ENCODE measurements at regions not wholly inside any gene's neighbourhood (a gene's known extent, or its start where the extent isn't known, plus 50 kb on each side); places are given as distances from the start of the nearest gene placed in this dataset.

GRCh38 chr20:6595704-6596103 lies 171.8 kb upstream of the BMP2 start:
- H3K4me3 ChIP-seq (ENCODE audit: low read length), result no peak overlapping the region
- H3K9me3 ChIP-seq (ENCODE audit: low read length), result no peaks in the 10 kb centered on the region
- no peak overlapping the region for H3K9ac ChIP-seq (ENCODE audit: low read length)
- H3K4me2 ChIP-seq (ENCODE audit: low read length), result no peak overlapping the region
- no peaks in the 10 kb centered on the region for H4K20me1 ChIP-seq (ENCODE audit: insufficient read depth)
- no peaks in the 10 kb centered on the region for H3K36me3 ChIP-seq (ENCODE audit: insufficient read depth, low read length)
- no peaks in the 10 kb centered on the region for H3K79me2 ChIP-seq (replicated peaks; ENCODE audit: insufficient read depth, low read length)
- no peak overlapping the region for H2AFZ ChIP-seq (ENCODE audit: low read depth, low read length)
- H3F3A ChIP-seq (ENCODE audit: insufficient read depth, low read length, poor library complexity, severe bottlenecking), result no peaks in the 10 kb centered on the region
- TF ChIP-seq MXI1 (conservative IDR thresholded peaks at IDR 0.05; ENCODE audit: poor library complexity, severe bottlenecking), result no peak
- no peak for TF ChIP-seq EZH2 (IDR thresholded peaks at IDR 0.05; ENCODE audit: borderline replicate concordance, insufficient read depth, low read length, poor library complexity, severe bottlenecking)
- no peak for TF ChIP-seq TAF1 (IDR thresholded peaks at IDR 0.05; ENCODE audit: low read depth)
- no peak for TF ChIP-seq RAD21 (conservative IDR thresholded peaks at IDR 0.05)
- no peak for TF ChIP-seq POLR2AphosphoS5 (IDR thresholded peaks at IDR 0.05)
- TF ChIP-seq CTCF (IDR thresholded peaks at IDR 0.05; ENCODE audit: poor library complexity, severe bottlenecking), result no peak
- no peak for TF ChIP-seq SMC3 (conservative IDR thresholded peaks at IDR 0.05; ENCODE audit: poor library complexity)
- TF ChIP-seq EP300 (conservative IDR thresholded peaks at IDR 0.05; ENCODE audit: poor library complexity, severe bottlenecking), result no peak
- TF ChIP-seq REST (IDR thresholded peaks at IDR 0.05; ENCODE audit: borderline replicate concordance), result no peak
- H3K9me2 ChIP-seq (ENCODE audit: insufficient read depth, low read length), result no peaks in the 10 kb centered on the region
- no peak overlapping the region for H3K27ac ChIP-seq (ENCODE audit: low read length)
- no peaks in the 10 kb centered on the region for H3K27me3 ChIP-seq (ENCODE audit: insufficient read depth, low read depth, low read length)

- no peak overlapping the region for H3K4me3 ChIP-seq (ENCODE audit: low read length)
- H3F3A ChIP-seq (ENCODE audit: insufficient read depth, low read length, poor library complexity, severe bottlenecking), result no peaks in the 10 kb centered on the region
- H2AFZ ChIP-seq (ENCODE audit: low read depth, low read length), result no peak overlapping the region
- H4K20me1 ChIP-seq (ENCODE audit: insufficient read depth), result no peaks in the 10 kb centered on the region
- H3K9me3 ChIP-seq (ENCODE audit: low read length), result no peaks in the 10 kb centered on the region
- H3K9ac ChIP-seq (ENCODE audit: low read length), result no peak overlapping the region
- H3K4me2 ChIP-seq (ENCODE audit: low read length), result no peak overlapping the region
- TF ChIP-seq SMC3 (conservative IDR thresholded peaks at IDR 0.05; ENCODE audit: poor library complexity) (no peak), MXI1 (conservative IDR thresholded peaks at IDR 0.05; ENCODE audit: poor library complexity, severe bottlenecking) (no peak), RAD21 (conservative IDR thresholded peaks at IDR 0.05) (no peak), TAF1 (IDR thresholded peaks at IDR 0.05; ENCODE audit: low read depth) (no peak), EP300 (conservative IDR thresholded peaks at IDR 0.05; ENCODE audit: poor library complexity, severe bottlenecking) (no peak), REST (IDR thresholded peaks at IDR 0.05; ENCODE audit: borderline replicate concordance) (no peak), CTCF (IDR thresholded peaks at IDR 0.05; ENCODE audit: poor library complexity, severe bottlenecking) (no peak), EZH2 (IDR thresholded peaks at IDR 0.05; ENCODE audit: borderline replicate concordance, insufficient read depth, low read length, poor library complexity, severe bottlenecking) (no peak), POLR2AphosphoS5 (IDR thresholded peaks at IDR 0.05) (no peak)
- no peaks in the 10 kb centered on the region for H3K36me3 ChIP-seq (ENCODE audit: insufficient read depth, low read length)
- H3K79me2 ChIP-seq (replicated peaks; ENCODE audit: insufficient read depth, low read length), result no peaks in the 10 kb centered on the region
- no peaks in the 10 kb centered on the region for H3K27me3 ChIP-seq (ENCODE audit: insufficient read depth, low read depth, low read length)
- no peak overlapping the region for H3K27ac ChIP-seq (ENCODE audit: low read length)
- H3K9me2 ChIP-seq (ENCODE audit: insufficient read depth, low read length), result no peaks in the 10 kb centered on the region
Observed at GRCh38 chr20:6590891-6591637, 176.4 kb upstream of the BMP2 start.
